ENCODE measurements at regions not wholly inside any gene's neighbourhood (a gene's known extent, or its start where the extent isn't known, plus 50 kb on each side); places are given as distances from the start of the nearest gene placed in this dataset.

- CTCF ChIA-PET, result no interaction called here
These were observed 159.5 kb downstream of the LTN1 start for GRCh38 chr21:28833182-28833581.

GRCh38 chr21:28832715-28833061 lies 160.0 kb downstream of the LTN1 start:
- BruUV-seq (replicated peaks), result no TSS peak
- Histone ChIP-seq H3K27me3 (ENCODE audit: control insufficient read depth, insufficient read depth, low read length) (no peaks in the 10 kb centered on the region), H3K4me1 (ENCODE audit: control insufficient read depth, insufficient read depth, low read length) (no peaks in the 10 kb centered on the region; the same call in 1 of the 2 replicates), H3K9me3 (ENCODE audit: control insufficient read depth, insufficient read depth, low read depth, low read length) (no peaks in the 10 kb centered on the region), H3K4me3 (ENCODE audit: low read depth in 2 of 2, low read length in 2 of 2) (no peak overlapping the region), H3K27ac (ENCODE audit: low read length) (peak overlapping the region; percentile 66; the same call in 1 of the 2 replicates), H3K36me3 (ENCODE audit: control insufficient read depth, insufficient read depth, low read length) (no peaks in the 10 kb centered on the region)
- POLR2A ChIA-PET, result no interaction called here
- no peak for TF ChIP-seq REST (IDR thresholded peaks at IDR 0.05; ENCODE audit: insufficient read depth in 1 of 2, low read depth in 2 of 2, low read length in 1 of 2)
- TF ChIP-seq CTCF (IDR thresholded peaks at IDR 0.05), result no peak
- TF ChIP-seq SIN3A (IDR thresholded peaks at IDR 0.05; ENCODE audit: borderline replicate concordance, insufficient read depth, low read depth, low read length), result no peak
- no peak for TF ChIP-seq POLR2AphosphoS5 (IDR thresholded peaks at IDR 0.05; ENCODE audit: low read depth, low read length)
- TF ChIP-seq TCF7L2 (IDR thresholded peaks at IDR 0.05; ENCODE audit: low read depth, low read length), result no peak
- ATAC-seq, result no peak
- intact Hi-C loops (cut with micrococcal nuclease; ENCODE audit: unreplicated experiment) (no loop called here), in situ Hi-C loops (cut with HindIII; ENCODE audit: low pct_unique_long_range_greater_than_20kb, low sequenced_read_pairs) (no loop called here)
- CTCF ChIA-PET, result no interaction called here
- no peak for DNase-seq (ENCODE audit: low read depth, low spot score)

More at GRCh38 chr21:28833182-28833581, 159.5 kb downstream of the LTN1 start:
- H3K9me3 ChIP-seq (ENCODE audit: control insufficient read depth, insufficient read depth, low read depth, low read length), result no peaks in the 10 kb centered on the region
- peak overlapping the region; percentile 66; the same call in 1 of the 2 replicates for H3K27ac ChIP-seq (ENCODE audit: low read length)
- intact Hi-C loops (cut with micrococcal nuclease; ENCODE audit: unreplicated experiment), result no loop called here
- no peak for DNase-seq (ENCODE audit: low read depth, low spot score)
- no peaks in the 10 kb centered on the region; the same call in 1 of the 2 replicates for H3K4me1 ChIP-seq (ENCODE audit: control insufficient read depth, insufficient read depth, low read length)
- H3K27me3 ChIP-seq (ENCODE audit: control insufficient read depth, insufficient read depth, low read length), result no peaks in the 10 kb centered on the region
- no peak overlapping the region for H3K4me3 ChIP-seq (ENCODE audit: low read depth in 2 of 2, low read length in 2 of 2)
- POLR2A ChIA-PET, result no interaction called here
- no TSS peak for BruUV-seq (replicated peaks)
- H3K36me3 ChIP-seq (ENCODE audit: control insufficient read depth, insufficient read depth, low read length), result no peaks in the 10 kb centered on the region
- in situ Hi-C loops (cut with HindIII; ENCODE audit: low pct_unique_long_range_greater_than_20kb, low sequenced_read_pairs), result no loop called here
- TF ChIP-seq POLR2AphosphoS5 (IDR thresholded peaks at IDR 0.05; ENCODE audit: low read depth, low read length) (no peak), TCF7L2 (IDR thresholded peaks at IDR 0.05; ENCODE audit: low read depth, low read length) (no peak), SIN3A (IDR thresholded peaks at IDR 0.05; ENCODE audit: borderline replicate concordance, insufficient read depth, low read depth, low read length) (no peak), CTCF (IDR thresholded peaks at IDR 0.05) (no peak), REST (IDR thresholded peaks at IDR 0.05; ENCODE audit: insufficient read depth in 1 of 2, low read depth in 2 of 2, low read length in 1 of 2) (no peak)
- ATAC-seq, result no peak
